Vagina (tissue), 2 donors: ENCODE measurements at regions not wholly inside any gene's neighbourhood (a gene's known extent, or its start where the extent isn't known, plus 50 kb on each side); places are given as distances from the start of the nearest gene placed in this dataset.

Experiments
- POLR2AphosphoS5 ChIP-seq, 2 donors: sonication (generic); formaldehyde crosslinking; IDR thresholded peaks; one replicate each; pipeline ENCODE4 v1.9.0; 2017; ENCODE audit warnings: antibody characterized with exemption in 2 of 2, mild to moderate bottlenecking in 2 of 2, low read depth in 1 of 2; ENCODE audit not compliant: insufficient read depth in 1 of 2
- TF ChIP-seq, protein P1 (sequence below), 3 experiments: fragments of 450-650 bp in 2 of 3; fragments of 200-600 bp in 1 of 3; sonication (generic) in 1 of 3; IDR thresholded peaks; one replicate each; pipeline ENCODE4 v1.5.1; 2017 to 2019; ENCODE audit warnings: antibody characterized with exemption in 3 of 3, mild to moderate bottlenecking in 2 of 3, moderate library complexity in 2 of 3

GRCh38 chr2:33873076-33873605 is 274.0 kb upstream of the FAM98A start:
- TF ChIP-seq, protein P1, sequence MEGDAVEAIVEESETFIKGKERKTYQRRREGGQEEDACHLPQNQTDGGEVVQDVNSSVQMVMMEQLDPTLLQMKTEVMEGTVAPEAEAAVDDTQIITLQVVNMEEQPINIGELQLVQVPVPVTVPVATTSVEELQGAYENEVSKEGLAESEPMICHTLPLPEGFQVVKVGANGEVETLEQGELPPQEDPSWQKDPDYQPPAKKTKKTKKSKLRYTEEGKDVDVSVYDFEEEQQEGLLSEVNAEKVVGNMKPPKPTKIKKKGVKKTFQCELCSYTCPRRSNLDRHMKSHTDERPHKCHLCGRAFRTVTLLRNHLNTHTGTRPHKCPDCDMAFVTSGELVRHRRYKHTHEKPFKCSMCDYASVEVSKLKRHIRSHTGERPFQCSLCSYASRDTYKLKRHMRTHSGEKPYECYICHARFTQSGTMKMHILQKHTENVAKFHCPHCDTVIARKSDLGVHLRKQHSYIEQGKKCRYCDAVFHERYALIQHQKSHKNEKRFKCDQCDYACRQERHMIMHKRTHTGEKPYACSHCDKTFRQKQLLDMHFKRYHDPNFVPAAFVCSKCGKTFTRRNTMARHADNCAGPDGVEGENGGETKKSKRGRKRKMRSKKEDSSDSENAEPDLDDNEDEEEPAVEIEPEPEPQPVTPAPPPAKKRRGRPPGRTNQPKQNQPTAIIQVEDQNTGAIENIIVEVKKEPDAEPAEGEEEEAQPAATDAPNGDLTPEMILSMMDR (IDR thresholded peaks at IDR 0.05), result no peak
- TF ChIP-seq POLR2AphosphoS5 (IDR thresholded peaks at IDR 0.05; ENCODE audit: insufficient read depth in 1 of 2, low read depth in 1 of 2), result no peak
